Activated B cell treated with CpG ODN at 0.5 μM for 24 hours (primary cell): ENCODE measurements at regions not wholly inside any gene's neighbourhood (a gene's known extent, or its start where the extent isn't known, plus 50 kb on each side); places are given as distances from the start of the nearest gene placed in this dataset.

Source experiments
- ATAC-seq: fragments of 200-7000 bp; cut with Tn5 transposase; one replicate; pipeline ENCODE4 v1.10.0; 2021; ENCODE audit warnings: low read depth, mild to moderate bottlenecking, moderate library complexity
- CTCF ChIA-PET: fragments of 350-600 bp; sonication (Branson Sonifier 250); formaldehyde crosslinking; loops from one replicate; lab custom pipeline; 2021; ENCODE audit warnings: antibody characterized with exemption; lab: Charles Lee
- POLR2A ChIA-PET: fragments of 350-600 bp; sonication (Branson Sonifier 250); formaldehyde crosslinking; loops from one replicate; lab custom pipeline; 2021; ENCODE audit warnings: antibody characterized with exemption; lab: Charles Lee
- DNase-seq: peaks from one replicate; pipeline ENCODE4 v3.0.0; 2022
- H3K27ac Mint-ChIP-seq: one replicate; pipeline ENCODE4 v1.8.0; 2020; ENCODE audit warnings: mixed read lengths
- H3K27me3 Mint-ChIP-seq: one replicate; pipeline ENCODE4 v1.8.0; 2021; ENCODE audit warnings: mixed read lengths
- H3K36me3 Mint-ChIP-seq: one replicate; pipeline ENCODE4 v1.8.0; 2021; ENCODE audit warnings: low read depth, mixed read lengths
- H3K4me1 Mint-ChIP-seq: one replicate; pipeline ENCODE4 v1.8.0; 2021; ENCODE audit warnings: mixed read lengths
- H3K4me3 Mint-ChIP-seq: one replicate; pipeline ENCODE4 v1.8.0; 2020; ENCODE audit warnings: mild to moderate bottlenecking, mixed read lengths
- H3K9me3 Mint-ChIP-seq: one replicate; pipeline ENCODE4 v1.8.0; 2020; ENCODE audit warnings: mixed read lengths
- CTCF ChIP-seq: fragments of 200-600 bp; IDR thresholded peaks from one replicate; pipeline ENCODE4 v1.8.0; 2022; ENCODE audit warnings: antibody characterized with exemption, mild to moderate bottlenecking
- intact Hi-C: fragments of 100-400 bp; cut with micrococcal nuclease; formaldehyde crosslinking; loops from one replicate; pipeline ENCODE4 v1.15.1; 2024

GRCh38 chr18:72409903-72410302 is 134.2 kb downstream of the CBLN2 start:
- H3K9me3 Mint-ChIP-seq: no peaks in the 10 kb centered on the region
- no peaks in the 10 kb centered on the region for H3K36me3 Mint-ChIP-seq
- no peaks in the 10 kb centered on the region for H3K4me1 Mint-ChIP-seq
- no peak for TF ChIP-seq CTCF
- no peaks in the 10 kb centered on the region for H3K27me3 Mint-ChIP-seq
- H3K27ac Mint-ChIP-seq: no peak overlapping the region
- intact Hi-C loops: no loop called here
- no peak for ATAC-seq
- DNase-seq: no peak
- no peak overlapping the region for H3K4me3 Mint-ChIP-seq
- POLR2A ChIA-PET: interaction anchor here (0.7 kb wide), 1 partner anchor 775 kb away, joined by 3 read pairs; no protein-coding TSS in a partner anchor
- CTCF ChIA-PET: no interaction called here

- Mint-ChIP-seq H3K9me3 (no peaks in the 10 kb centered on the region), H3K36me3 (no peaks in the 10 kb centered on the region), H3K27ac (no peak overlapping the region), H3K27me3 (no peaks in the 10 kb centered on the region), H3K4me1 (no peaks in the 10 kb centered on the region), H3K4me3 (no peak overlapping the region)
- ChIA-PET CTCF (no interaction called here), POLR2A (no interaction called here)
- DNase-seq: no peak
- intact Hi-C loops: no loop called here
- no peak for TF ChIP-seq CTCF
- ATAC-seq: no peak
These were observed 137.1 kb downstream of the CBLN2 start for GRCh38 chr18:72407048-72407447.

GRCh38 chr18:72391951-72392350 is 152.2 kb downstream of the CBLN2 start:
- Mint-ChIP-seq H3K36me3 (no peaks in the 10 kb centered on the region), H3K27me3 (no peaks in the 10 kb centered on the region), H3K4me3 (no peak overlapping the region), H3K9me3 (peaks cover 3% of the 10 kb centered on the region), H3K27ac (no peak overlapping the region), H3K4me1 (no peaks in the 10 kb centered on the region)
- DNase-seq: no peak
- TF ChIP-seq CTCF: no peak
- CTCF ChIA-PET: no interaction called here
- POLR2A ChIA-PET: no interaction called here
- intact Hi-C loops: no loop called here
- ATAC-seq: no peak

- H3K36me3 Mint-ChIP-seq: no peaks in the 10 kb centered on the region
- intact Hi-C loops: no loop called here
- CTCF ChIA-PET: no interaction called here
- no peaks in the 10 kb centered on the region for H3K4me1 Mint-ChIP-seq
- no peak for TF ChIP-seq CTCF
- no peaks in the 10 kb centered on the region for H3K27me3 Mint-ChIP-seq
- no peak overlapping the region for H3K4me3 Mint-ChIP-seq
- ATAC-seq: no peak
- H3K9me3 Mint-ChIP-seq: peaks cover 3% of the 10 kb centered on the region
- POLR2A ChIA-PET: no interaction called here
- no peak overlapping the region for H3K27ac Mint-ChIP-seq
- DNase-seq: no peak
These were observed 152.7 kb downstream of the CBLN2 start for GRCh38 chr18:72391427-72391826.

GRCh38 chr18:72378016-72378415 is 166.1 kb downstream of the CBLN2 start:
- CTCF ChIA-PET: no interaction called here
- no peaks in the 10 kb centered on the region for H3K36me3 Mint-ChIP-seq
- ATAC-seq (no peak), DNase-seq (no peak)
- H3K4me1 Mint-ChIP-seq: no peaks in the 10 kb centered on the region
- H3K9me3 Mint-ChIP-seq: no peaks in the 10 kb centered on the region
- H3K4me3 Mint-ChIP-seq: no peak overlapping the region
- POLR2A ChIA-PET: no interaction called here
- H3K27me3 Mint-ChIP-seq: no peaks in the 10 kb centered on the region
- intact Hi-C loops: no loop called here
- TF ChIP-seq CTCF: no peak
- no peak overlapping the region for H3K27ac Mint-ChIP-seq
